Endothelial cell of umbilical vein (primary cell): ENCODE measurements at regions not wholly inside any gene's neighbourhood (a gene's known extent, or its start where the extent isn't known, plus 50 kb on each side); places are given as distances from the start of the nearest gene placed in this dataset.

Experiments used
- BruUV-seq: library from RNA; stranded (reverse); fragments of 400-500 nt; replicated peaks from 2 replicates; lab custom pipeline; 2021; lab: Mats Ljungman, UMichigan
- CTCF ChIA-PET: fragments of 300-600, 350-600 bp; sonication (Branson Sonifier 250); formaldehyde crosslinking; loops from one replicate; lab custom pipeline; 2021; ENCODE audit warnings: antibody characterized with exemption, inconsistent platforms; lab: Charles Lee
- POLR2A ChIA-PET: fragments of 300-600, 350-600 bp; sonication (Branson Sonifier 250); formaldehyde crosslinking; loops from one replicate; lab custom pipeline; 2021; ENCODE audit warnings: antibody characterized with exemption, inconsistent platforms; lab: Charles Lee
- DNase-seq: peaks from one replicate; pipeline ENCODE4 v3.0.0-alpha.2; 2011; ENCODE audit warnings: low read depth, low spot score
- FAIRE-seq: peaks from 2 replicates; lab custom pipeline; 2011; peaks lifted over from hg19 to GRCh38; lab: Jason Lieb, UNC
- H2AFZ ChIP-seq: 2 replicates; pipeline ENCODE4 v1.6.0; 2012; ENCODE audit warnings: low read depth, low read length, control low read depth, inconsistent platforms
- H3K27ac ChIP-seq: 2 replicates; pipeline ENCODE4 v1.5.1; 2011; ENCODE audit warnings: low read depth, mild to moderate bottlenecking, control low read depth, low read length, moderate library complexity; ENCODE audit not compliant: insufficient read depth
- H3K27me3 ChIP-seq, 2 experiments: 2 replicates each; pipeline versions ENCODE4 v1.6.0 to v1.6.1; 2011; ENCODE audit warnings: low read length in 2 of 2, mixed read lengths in 1 of 2; ENCODE audit not compliant: control insufficient read depth in 2 of 2, insufficient read depth in 2 of 2
- H3K36me3 ChIP-seq, 2 experiments: 2 replicates in 1 of 2; 3 replicates in 1 of 2; pipeline ENCODE4 v1.5.1; 2011; ENCODE audit warnings: low read length in 2 of 2, mild to moderate bottlenecking in 1 of 2, moderate library complexity in 1 of 2; ENCODE audit not compliant: control insufficient read depth in 2 of 2, insufficient read depth in 2 of 2; ENCODE audit errors: extremely low read depth in 1 of 2
- H3K4me1 ChIP-seq: 3 replicates; pipeline ENCODE4 v1.5.1; 2011; ENCODE audit warnings: mild to moderate bottlenecking, low read length; ENCODE audit not compliant: control insufficient read depth, insufficient read depth; ENCODE audit errors: extremely low read depth
- H3K4me2 ChIP-seq: 2 replicates; pipeline ENCODE4 v1.6.1; 2011; ENCODE audit warnings: low read length, control low read depth, mixed read lengths; ENCODE audit not compliant: insufficient read depth
- H3K4me3 ChIP-seq, 3 experiments: fragments of 200-600 bp in 1 of 3; sonication (generic), shearing (Covaris generic) in 1 of 3; replicated peaks in 1 of 3; 2 replicates each; pipeline ENCODE4 v1.5.1; 2011 to 2016; ENCODE audit warnings: control low read depth in 3 of 3, low read length in 3 of 3, mild to moderate bottlenecking in 2 of 3, inconsistent platforms in 1 of 3, low read depth in 1 of 3, moderate library complexity in 1 of 3; ENCODE audit not compliant: insufficient read depth in 1 of 3
- H3K79me2 ChIP-seq: 2 replicates; pipeline ENCODE4 v1.6.0; 2012; ENCODE audit warnings: low read length, inconsistent platforms; ENCODE audit not compliant: control insufficient read depth, insufficient read depth
- H3K9ac ChIP-seq: replicated peaks from 2 replicates; pipeline ENCODE3; 2011; ENCODE audit warnings: low read length, control low read depth; ENCODE audit not compliant: insufficient read depth; ENCODE audit errors: extremely low read depth
- H3K9me1 ChIP-seq: replicated peaks from 3 replicates; pipeline ENCODE4 v1.6.0; 2011; ENCODE audit warnings: mild to moderate bottlenecking, low read length; ENCODE audit not compliant: control insufficient read depth, insufficient read depth; ENCODE audit errors: extremely low read depth
- H3K9me3 ChIP-seq: replicated peaks from 2 replicates; pipeline ENCODE4 v1.5.1; 2012; ENCODE audit warnings: low read length, inconsistent platforms; ENCODE audit not compliant: control insufficient read depth, insufficient read depth
- H4K20me1 ChIP-seq: replicated peaks from 2 replicates; pipeline ENCODE3; 2011; ENCODE audit warnings: mild to moderate bottlenecking, low read length; ENCODE audit not compliant: control insufficient read depth, insufficient read depth; ENCODE audit errors: extremely low read depth
- CTCF ChIP-seq, 2 donors: IDR thresholded peaks; 1 replicate in 1 of 2; 2 replicates in 1 of 2; pipeline ENCODE4 v1.5.1; 2011; ENCODE audit warnings: low read length in 2 of 2, mild to moderate bottlenecking in 2 of 2, moderate library complexity in 2 of 2, control low read depth in 1 of 2, inconsistent platforms in 1 of 2, low read depth in 1 of 2; ENCODE audit not compliant: insufficient read depth in 1 of 2; ENCODE audit errors: extremely low read depth in 1 of 2
- EZH2 ChIP-seq: IDR thresholded peaks from 2 replicates; pipeline ENCODE4 v1.6.1; 2012; ENCODE audit warnings: borderline replicate concordance, low read depth, mild to moderate bottlenecking, moderate library complexity, low read length, inconsistent platforms; ENCODE audit not compliant: severe bottlenecking
- FOS ChIP-seq: IDR thresholded peaks from 2 replicates; pipeline ENCODE4 v1.6.1; 2011; ENCODE audit warnings: mild to moderate bottlenecking, low read length, moderate library complexity, borderline replicate concordance; ENCODE audit not compliant: insufficient read depth
- GATA2 ChIP-seq: IDR thresholded peaks from 2 replicates; pipeline ENCODE4 v1.7.0; 2011; ENCODE audit warnings: low read depth, mild to moderate bottlenecking, moderate library complexity, mixed read lengths, low read length; ENCODE audit not compliant: insufficient read length, insufficient read depth
- JUN ChIP-seq: IDR thresholded peaks from 2 replicates; pipeline ENCODE4 v1.6.1; 2011; ENCODE audit warnings: borderline replicate concordance, low read depth; ENCODE audit not compliant: insufficient read length, insufficient read depth
- MYC ChIP-seq: IDR thresholded peaks from one replicate; pipeline ENCODE4 v1.6.1; 2011; ENCODE audit warnings: mild to moderate bottlenecking, low read depth, low read length
- POLR2A ChIP-seq: IDR thresholded peaks from 2 replicates; pipeline ENCODE4 v1.6.1; 2012; ENCODE audit warnings: low read depth, mild to moderate bottlenecking, control low read depth, low read length
- POLR2AphosphoS5 ChIP-seq: IDR thresholded peaks from 2 replicates; pipeline ENCODE4 v1.6.1; 2012; ENCODE audit warnings: low read depth, mild to moderate bottlenecking, control low read depth, low read length, moderate library complexity; ENCODE audit not compliant: insufficient read depth
- dilution Hi-C: fragments of 300-500 bp; cut with MboI; formaldehyde crosslinking; loops from one replicate; pipeline ENCODE4 v1.15.0; 2019; ENCODE audit warnings: low sequenced_read_pairs; ENCODE audit not compliant: extremely low pct_ligation_motif_present
- intact Hi-C: fragments of 100-400 bp; cut with micrococcal nuclease; formaldehyde crosslinking; loops from one replicate; pipeline ENCODE4 v1.10.0; 2022
- TF ChIP-seq, protein P1 (sequence below): IDR thresholded peaks from 2 replicates; pipeline ENCODE4 v1.6.1; 2011; ENCODE audit not compliant: insufficient read depth, insufficient read length

DNA sequence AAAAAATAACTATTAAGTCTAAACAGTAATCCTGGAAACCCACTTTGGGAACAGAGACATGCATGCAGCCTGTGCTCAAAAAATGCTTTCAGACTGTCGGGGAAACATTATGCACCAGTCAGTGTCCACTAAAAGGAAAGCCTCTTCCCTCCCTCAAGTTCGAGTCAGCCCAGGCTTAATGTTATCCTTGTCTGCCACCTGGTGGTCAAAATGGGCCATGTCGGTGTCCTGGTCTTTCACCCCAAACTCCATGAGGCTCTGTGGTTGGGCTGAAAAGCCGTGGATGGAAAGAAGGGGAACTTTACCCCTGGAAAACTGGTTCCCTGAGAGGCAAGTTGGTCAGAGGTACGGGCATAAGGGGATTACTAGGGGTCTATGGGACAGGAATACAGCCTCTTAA is 88.4 kb upstream of the ZNF492 start:
- no peak overlapping the region for H3K4me2 ChIP-seq
- DNase-seq: no peak
- no TSS peak for BruUV-seq
- H3K9ac ChIP-seq: no peak overlapping the region
- intact Hi-C loops (no loop called here), dilution Hi-C loops (no loop called here)
- POLR2A ChIA-PET: no interaction called here
- no peaks in the 10 kb centered on the region for H3K36me3 ChIP-seq
- H3K4me1 ChIP-seq: no peaks in the 10 kb centered on the region
- CTCF ChIA-PET: no interaction called here
- no peak overlapping the region for H3K4me3 ChIP-seq
- no peaks in the 10 kb centered on the region for H3K79me2 ChIP-seq
- no peak for FAIRE-seq
- no peaks in the 10 kb centered on the region for H3K27me3 ChIP-seq
- no peaks in the 10 kb centered on the region for H3K9me1 ChIP-seq
- no peak for TF ChIP-seq MYC
- peaks cover 17% of the 10 kb centered on the region for H3K9me3 ChIP-seq
- H3K27ac ChIP-seq: no peak overlapping the region
- H4K20me1 ChIP-seq: no peaks in the 10 kb centered on the region
- no peak overlapping the region for H2AFZ ChIP-seq

DNA sequence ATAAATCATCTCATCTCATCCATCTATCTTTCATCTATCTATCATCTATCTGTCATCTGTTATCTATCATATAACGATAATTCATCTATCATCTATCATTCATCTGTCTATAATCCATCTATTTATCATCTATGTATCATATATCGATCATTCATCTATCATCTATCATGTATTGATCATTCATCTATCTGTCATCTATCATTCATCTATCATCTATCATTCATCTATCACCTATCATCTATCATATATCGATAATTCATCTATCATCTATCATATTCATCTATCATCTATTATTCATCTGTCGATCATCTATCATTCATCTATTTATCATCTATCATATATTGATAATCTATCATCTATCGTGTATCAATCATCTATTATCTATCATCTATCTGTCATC is 100.4 kb upstream of the ZNF492 start:
- Histone ChIP-seq H3K9me3 (peaks cover 2% of the 10 kb centered on the region), H3K4me3 (no peak overlapping the region), H4K20me1 (no peaks in the 10 kb centered on the region), H3K9me1 (no peaks in the 10 kb centered on the region), H3K9ac (no peak overlapping the region), H2AFZ (no peak overlapping the region), H3K4me1 (no peaks in the 10 kb centered on the region), H3K4me2 (no peak overlapping the region), H3K27me3 (no peaks in the 10 kb centered on the region), H3K27ac (no peak overlapping the region), H3K79me2 (no peaks in the 10 kb centered on the region), H3K36me3 (no peaks in the 10 kb centered on the region)
- ChIA-PET CTCF (no interaction called here), POLR2A (no interaction called here)
- FAIRE-seq (no peak), DNase-seq (no peak)
- intact Hi-C loops (no loop called here), dilution Hi-C loops (no loop called here)
- BruUV-seq: no TSS peak
- no peak for TF ChIP-seq FOS
- TF ChIP-seq POLR2AphosphoS5: no peak
- TF ChIP-seq, protein P1, sequence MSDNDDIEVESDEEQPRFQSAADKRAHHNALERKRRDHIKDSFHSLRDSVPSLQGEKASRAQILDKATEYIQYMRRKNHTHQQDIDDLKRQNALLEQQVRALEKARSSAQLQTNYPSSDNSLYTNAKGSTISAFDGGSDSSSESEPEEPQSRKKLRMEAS: no peak
- no peak for TF ChIP-seq EZH2
- TF ChIP-seq MYC: no peak
- TF ChIP-seq GATA2: no peak
- no peak for TF ChIP-seq POLR2A
- no peak for TF ChIP-seq JUN
- no peak for TF ChIP-seq CTCF (IDR thresholded peaks at IDR 0.05; ENCODE audit: extremely low read depth in 1 of 2, insufficient read depth in 1 of 2, low read depth in 1 of 2, low read length in 2 of 2)
